ENCODE measurements at regions not wholly inside any gene's neighbourhood (a gene's known extent, or its start where the extent isn't known, plus 50 kb on each side); places are given as distances from the start of the nearest gene placed in this dataset.

DNA sequence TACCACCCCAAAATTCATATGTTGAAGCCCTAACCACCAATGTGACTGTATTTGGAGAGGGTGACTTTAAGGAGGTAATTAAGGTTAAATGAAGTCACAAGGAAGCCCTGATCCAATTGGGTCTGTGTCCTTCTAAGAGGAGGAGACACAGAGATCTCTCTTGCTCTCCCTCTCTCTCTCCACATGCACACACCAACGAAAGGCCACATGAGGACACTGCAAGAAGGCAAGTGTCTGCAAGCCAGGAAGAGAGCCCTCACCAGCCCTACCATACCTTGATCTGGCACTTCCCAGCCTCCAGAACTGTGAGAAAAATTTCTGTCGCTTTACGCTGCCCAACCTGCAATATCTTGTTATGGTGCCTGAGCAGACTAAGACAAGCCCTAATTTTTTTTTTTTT lies 56.0 kb upstream of the NEBL start:
- Mint-ChIP-seq H3K9me3 (no peaks in the 10 kb centered on the region), H3K36me3 (no peaks in the 10 kb centered on the region), H3K27me3 (peaks cover 0 to 9% of the 10 kb centered on the region in 2 donors), H3K4me1 (ENCODE audit: low read depth in 2 of 2) (no peaks in the 10 kb centered on the region), H3K27ac (no peak overlapping the region), H3K4me3 (no peak overlapping the region)
- DNase-seq (ENCODE audit: low spot score) (no peak), ATAC-seq (no peak)

DNA sequence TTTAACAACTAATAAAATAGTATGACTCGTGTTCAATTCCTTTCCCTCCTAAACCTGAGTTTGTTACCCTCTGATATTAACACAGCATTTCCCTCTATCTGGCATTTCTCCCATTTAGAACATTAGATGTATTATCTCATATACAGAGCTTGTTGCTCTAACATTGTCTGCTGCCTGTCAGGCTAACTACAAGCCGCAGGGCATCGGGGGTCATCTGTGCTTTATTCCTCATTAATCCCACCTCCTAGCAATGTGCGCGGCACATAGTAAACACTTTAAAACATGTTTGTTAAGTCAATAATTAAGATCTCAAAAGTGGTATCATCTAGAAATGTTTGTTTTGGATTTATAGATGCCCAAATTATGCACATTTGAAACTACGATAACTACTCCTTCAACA lies 52.9 kb upstream of the NEBL start:
- Mint-ChIP-seq H3K4me3 (no peak overlapping the region), H3K9me3 (no peaks in the 10 kb centered on the region), H3K27me3 (peaks cover 0 to 3% of the 10 kb centered on the region in 2 donors), H3K27ac (no peak overlapping the region), H3K36me3 (no peaks in the 10 kb centered on the region), H3K4me1 (ENCODE audit: low read depth in 2 of 2) (no peaks in the 10 kb centered on the region)
- no peak for DNase-seq (ENCODE audit: low spot score)
- ATAC-seq, result no peak

DNA sequence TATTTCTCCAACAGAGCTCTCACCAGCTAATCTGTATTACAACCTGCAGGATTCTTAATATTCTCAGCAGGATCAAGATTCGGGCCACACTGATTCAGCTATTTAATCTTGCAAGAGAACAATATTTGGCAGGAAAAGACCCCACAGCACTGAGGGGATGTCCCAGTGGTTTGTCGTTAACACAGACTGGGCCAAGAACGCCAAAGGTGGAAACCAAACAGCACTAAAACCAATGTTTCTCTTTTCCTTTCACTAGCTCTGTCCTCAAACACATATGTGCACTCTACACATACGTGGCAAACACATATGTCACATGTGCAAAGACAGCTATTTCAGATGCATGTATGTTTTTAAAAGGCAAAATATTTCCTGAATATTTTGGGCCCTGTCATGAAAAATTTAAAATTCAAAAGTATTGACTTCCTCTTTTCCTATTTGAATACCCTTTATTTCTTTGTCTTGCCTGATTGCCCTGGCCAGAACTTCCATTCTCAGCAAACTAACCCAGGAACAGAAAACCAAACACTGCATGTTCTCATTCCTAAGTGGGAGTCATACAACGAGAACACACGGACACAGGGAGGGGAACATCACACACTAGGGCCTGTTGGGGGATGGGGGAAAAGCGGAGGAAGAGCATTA lies 51.7 kb upstream of the NEBL start:
- Mint-ChIP-seq H3K27ac (no peak overlapping the region), H3K36me3 (no peaks in the 10 kb centered on the region), H3K4me1 (ENCODE audit: low read depth in 2 of 2) (no peaks in the 10 kb centered on the region), H3K4me3 (no peak overlapping the region), H3K27me3 (peaks cover 0 to 3% of the 10 kb centered on the region in 2 donors), H3K9me3 (no peaks in the 10 kb centered on the region)
- no peak for ATAC-seq
- no peak for DNase-seq (ENCODE audit: low spot score)
